OCI-LY3 (cell line): ENCODE measurements at regions not wholly inside any gene's neighbourhood (a gene's known extent, or its start where the extent isn't known, plus 50 kb on each side); places are given as distances from the start of the nearest gene placed in this dataset.

Source experiments
- H2AFZ ChIP-seq: fragments of 200-600, 300-600 bp; shearing (Covaris generic); 2 replicates; pipeline ENCODE4 v1.6.0; 2014; ENCODE audit warnings: antibody characterized with exemption, low read depth, low read length
- H3K27ac ChIP-seq: fragments of 200-600, 300-600 bp; sonication (generic); 2 replicates; pipeline ENCODE4 v1.5.1; 2014; ENCODE audit warnings: mild to moderate bottlenecking, low read length, moderate library complexity, mixed read lengths
- H3K27me3 ChIP-seq: fragments of 200-600, 300-600 bp; sonication (generic); 2 replicates; pipeline ENCODE4 v1.6.1; 2014; ENCODE audit warnings: low read depth, low read length, mixed read lengths
- H3K36me3 ChIP-seq: fragments of 200-600, 300-600 bp; sonication (generic); replicated peaks from 2 replicates; pipeline ENCODE3; 2014; ENCODE audit warnings: low read depth, low read length, mixed read lengths
- H3K4me1 ChIP-seq: fragments of 300-600, 200-600 bp; sonication (generic); 2 replicates; pipeline ENCODE4 v1.6.1; 2014; ENCODE audit warnings: low read length, mixed read lengths
- H3K4me2 ChIP-seq: fragments of 200-600, 300-600 bp; sonication (generic); 2 replicates; pipeline ENCODE4 v1.6.1; 2014; ENCODE audit warnings: low read length, mixed read lengths
- H3K4me3 ChIP-seq: fragments of 300-600, 200-600 bp; sonication (generic); 2 replicates; pipeline ENCODE4 v1.5.1; 2014; ENCODE audit warnings: antibody characterized with exemption, mild to moderate bottlenecking, low read length, moderate library complexity
- H3K79me2 ChIP-seq: fragments of 300-600, 200-600 bp; shearing (Covaris generic); 2 replicates; pipeline ENCODE4 v1.6.1; 2014; ENCODE audit warnings: mild to moderate bottlenecking, low read length, mixed read lengths
- H3K9ac ChIP-seq: fragments of 300-600, 200-600 bp; shearing (Covaris generic); 2 replicates; pipeline ENCODE4 v1.6.0; 2014; ENCODE audit warnings: mild to moderate bottlenecking, low read length, moderate library complexity
- H3K9me3 ChIP-seq: fragments of 200-600, 300-600 bp; shearing (Covaris generic); 2 replicates; pipeline ENCODE4 v1.6.1; 2014; ENCODE audit warnings: low read length, mixed read lengths; ENCODE audit not compliant: insufficient read depth
- H4K20me1 ChIP-seq: fragments of 200-600, 300-600 bp; sonication (generic); 2 replicates; pipeline ENCODE4 v1.6.1; 2016; ENCODE audit warnings: low read length, mixed read lengths; ENCODE audit not compliant: insufficient read depth
- CTCF ChIP-seq: fragments of 200-600, 300-600 bp; sonication (generic); IDR thresholded peaks from 2 replicates; pipeline ENCODE4 v1.5.1; 2014; ENCODE audit warnings: antibody characterized with exemption, low read length, low read depth
- EZH2phosphoT487 ChIP-seq: fragments of 200-600 bp; shearing (Covaris generic); IDR thresholded peaks from 2 replicates; pipeline ENCODE4 v1.6.1; 2018; ENCODE audit warnings: antibody characterized with exemption, mixed run types, low read depth

- no peaks in the 10 kb centered on the region for H3K27me3 ChIP-seq
- H3K4me2 ChIP-seq, result no peak overlapping the region
- H4K20me1 ChIP-seq, result no peaks in the 10 kb centered on the region
- H2AFZ ChIP-seq, result no peak overlapping the region
- H3K9me3 ChIP-seq, result no peaks in the 10 kb centered on the region
- no peak overlapping the region for H3K27ac ChIP-seq
- H3K4me3 ChIP-seq, result no peak overlapping the region
- H3K9ac ChIP-seq, result no peak overlapping the region
- no peaks in the 10 kb centered on the region for H3K79me2 ChIP-seq
- TF ChIP-seq EZH2phosphoT487, result no peak
- TF ChIP-seq CTCF, result no peak
- no peaks in the 10 kb centered on the region for H3K36me3 ChIP-seq
- H3K4me1 ChIP-seq, result no peaks in the 10 kb centered on the region
These were observed 878.2 kb downstream of the MAT2B start for GRCh38 chr5:164383662-164384061.

DNA sequence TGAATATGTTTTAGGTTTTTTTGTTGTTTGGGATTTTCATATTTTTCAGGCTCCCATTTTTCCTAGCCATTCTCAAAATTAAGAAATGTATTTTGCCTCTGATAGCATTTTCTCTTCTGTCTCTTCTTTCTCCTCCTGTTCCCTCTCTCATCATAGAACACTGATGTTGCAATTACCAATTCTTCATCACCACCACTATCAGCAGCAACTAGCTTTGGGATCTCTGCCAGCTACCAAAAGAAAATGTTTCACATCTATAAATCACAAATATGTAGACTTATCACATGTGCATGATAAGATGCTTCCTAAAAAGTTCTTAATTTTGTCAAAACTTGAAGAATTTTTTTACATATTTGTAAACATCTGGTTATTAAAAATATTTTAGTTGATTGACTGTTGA, 887.1 kb downstream of the MAT2B start:
- H3K36me3 ChIP-seq, result no peaks in the 10 kb centered on the region
- TF ChIP-seq CTCF (no peak), EZH2phosphoT487 (no peak)
- H3K9me3 ChIP-seq, result no peaks in the 10 kb centered on the region
- H3K9ac ChIP-seq, result no peak overlapping the region
- H3K27me3 ChIP-seq, result no peaks in the 10 kb centered on the region
- H3K79me2 ChIP-seq, result no peaks in the 10 kb centered on the region
- no peak overlapping the region for H2AFZ ChIP-seq
- H3K27ac ChIP-seq, result no peak overlapping the region
- H4K20me1 ChIP-seq, result no peaks in the 10 kb centered on the region
- no peak overlapping the region for H3K4me2 ChIP-seq
- H3K4me3 ChIP-seq, result no peak overlapping the region
- H3K4me1 ChIP-seq, result no peaks in the 10 kb centered on the region

DNA sequence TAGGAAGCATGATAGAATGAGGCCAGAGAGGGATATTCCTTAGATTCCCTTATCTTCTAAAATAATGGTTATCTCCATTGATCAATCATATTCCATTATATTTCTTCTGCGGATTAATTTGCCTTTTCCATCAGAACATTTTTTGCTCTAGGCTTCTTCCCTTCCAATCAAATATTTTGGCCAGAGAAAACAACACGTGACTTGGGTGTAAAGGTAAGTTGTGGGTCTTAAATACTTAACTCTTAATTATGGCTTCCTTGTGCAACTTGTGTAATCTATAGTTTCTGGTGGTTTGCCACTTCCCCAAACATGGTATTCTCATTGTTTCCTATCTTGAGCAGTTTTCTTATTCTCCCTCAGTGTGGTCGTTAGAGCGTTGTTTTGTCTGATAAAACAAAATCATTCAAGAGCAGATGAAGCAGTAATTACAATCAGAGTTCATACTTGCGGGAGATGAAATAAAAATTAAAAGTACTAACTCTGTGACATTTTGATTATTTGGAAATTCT, 889.3 kb downstream of the MAT2B start:
- Histone ChIP-seq H3K4me2 (no peak overlapping the region), H2AFZ (no peak overlapping the region), H3K9ac (no peak overlapping the region), H3K4me3 (no peak overlapping the region), H3K9me3 (no peaks in the 10 kb centered on the region), H4K20me1 (no peaks in the 10 kb centered on the region), H3K79me2 (no peaks in the 10 kb centered on the region), H3K36me3 (no peaks in the 10 kb centered on the region), H3K27ac (no peak overlapping the region), H3K4me1 (no peaks in the 10 kb centered on the region), H3K27me3 (no peaks in the 10 kb centered on the region)
- TF ChIP-seq EZH2phosphoT487 (no peak), CTCF (no peak)

- Histone ChIP-seq H4K20me1 (no peaks in the 10 kb centered on the region), H3K36me3 (no peaks in the 10 kb centered on the region)
These were observed 907.1 kb downstream of the MAT2B start for GRCh38 chr5:164412531-164412930.

More at GRCh38 chr5:164412531-164412930, 907.1 kb downstream of the MAT2B start:
- Histone ChIP-seq H2AFZ (no peak overlapping the region), H3K9me3 (no peaks in the 10 kb centered on the region), H3K27ac (no peak overlapping the region), H3K79me2 (no peaks in the 10 kb centered on the region), H3K27me3 (no peaks in the 10 kb centered on the region), H3K4me3 (no peak overlapping the region), H3K9ac (no peak overlapping the region), H3K4me2 (no peak overlapping the region), H3K4me1 (no peaks in the 10 kb centered on the region)
- TF ChIP-seq CTCF (no peak), EZH2phosphoT487 (no peak)
